Transverse colon (tissue), 4 donors: ENCODE measurements at regions not wholly inside any gene's neighbourhood (a gene's known extent, or its start where the extent isn't known, plus 50 kb on each side); places are given as distances from the start of the nearest gene placed in this dataset.

Source experiments
- CTCF ChIP-seq, 5 experiments: fragments of 200-600 bp in 3 of 5; fragments of 450-650 bp in 2 of 5; sonication (generic) in 3 of 5; IDR thresholded peaks; 1 replicate in 2 of 5; 2 replicates in 3 of 5; pipeline ENCODE4 v1.5.1; 2016 to 2017; ENCODE audit warnings: antibody characterized with exemption in 5 of 5, inconsistent platforms in 3 of 5, mild to moderate bottlenecking in 2 of 5, moderate library complexity in 1 of 5
- EP300 ChIP-seq: sonication (generic); formaldehyde crosslinking; IDR thresholded peaks from one replicate; pipeline ENCODE4 v1.6.1; 2017; ENCODE audit warnings: antibody characterized with exemption, low read depth
- POLR2A ChIP-seq: fragments of 450-650 bp; IDR thresholded peaks from one replicate; pipeline ENCODE4 v1.6.1; 2016; ENCODE audit warnings: antibody characterized with exemption, mild to moderate bottlenecking, moderate library complexity
- POLR2AphosphoS5 ChIP-seq, 3 donors: sonication (generic); formaldehyde crosslinking; IDR thresholded peaks; one replicate each; pipeline ENCODE4 v1.6.1; 2016; ENCODE audit warnings: antibody characterized with exemption in 3 of 3

- TF ChIP-seq POLR2AphosphoS5 (IDR thresholded peaks at IDR 0.05) = no peak
- TF ChIP-seq CTCF (IDR thresholded peaks at IDR 0.05) = no peak
- TF ChIP-seq EP300 = no peak
- no peak for TF ChIP-seq POLR2A
Measured at GRCh38 chr13:99695857-99696256, 194.6 kb downstream of the TM9SF2 start.
